HUES6 (cell line): ENCODE measurements at regions not wholly inside any gene's neighbourhood (a gene's known extent, or its start where the extent isn't known, plus 50 kb on each side); places are given as distances from the start of the nearest gene placed in this dataset.
"Not testable (repeated sequence)": the region's sequence is repeated elsewhere in the genome, so short reads cannot be mapped to it uniquely, and the experiment has no call there.

Experiments
- H3K27ac ChIP-seq: 2 replicates; pipeline ENCODE4 v1.7.0; 2013; ENCODE audit warnings: low read depth, mild to moderate bottlenecking, low read length, inconsistent platforms
- H3K27me3 ChIP-seq: 2 replicates; pipeline ENCODE4 v1.6.1; 2013; ENCODE audit warnings: low read length; ENCODE audit not compliant: control insufficient read depth, insufficient read depth
- H3K36me3 ChIP-seq: 2 replicates; pipeline ENCODE4 v1.6.1; 2013; ENCODE audit warnings: low read length; ENCODE audit not compliant: control insufficient read depth, insufficient read depth
- H3K4me1 ChIP-seq: 2 replicates; pipeline ENCODE4 v1.6.1; 2013; ENCODE audit warnings: low read length; ENCODE audit not compliant: control insufficient read depth, insufficient read depth
- H3K4me3 ChIP-seq: 2 replicates; pipeline ENCODE4 v1.5.1; 2013; ENCODE audit warnings: low read depth, low read length
- H3K9ac ChIP-seq: one replicate; pipeline ENCODE4 v1.6.1; 2013; ENCODE audit warnings: mild to moderate bottlenecking, low read length
- H3K9me3 ChIP-seq: 2 replicates; pipeline ENCODE4 v1.6.1; 2013; ENCODE audit warnings: low read depth, low read length; ENCODE audit not compliant: control insufficient read depth, insufficient read depth

DNA sequence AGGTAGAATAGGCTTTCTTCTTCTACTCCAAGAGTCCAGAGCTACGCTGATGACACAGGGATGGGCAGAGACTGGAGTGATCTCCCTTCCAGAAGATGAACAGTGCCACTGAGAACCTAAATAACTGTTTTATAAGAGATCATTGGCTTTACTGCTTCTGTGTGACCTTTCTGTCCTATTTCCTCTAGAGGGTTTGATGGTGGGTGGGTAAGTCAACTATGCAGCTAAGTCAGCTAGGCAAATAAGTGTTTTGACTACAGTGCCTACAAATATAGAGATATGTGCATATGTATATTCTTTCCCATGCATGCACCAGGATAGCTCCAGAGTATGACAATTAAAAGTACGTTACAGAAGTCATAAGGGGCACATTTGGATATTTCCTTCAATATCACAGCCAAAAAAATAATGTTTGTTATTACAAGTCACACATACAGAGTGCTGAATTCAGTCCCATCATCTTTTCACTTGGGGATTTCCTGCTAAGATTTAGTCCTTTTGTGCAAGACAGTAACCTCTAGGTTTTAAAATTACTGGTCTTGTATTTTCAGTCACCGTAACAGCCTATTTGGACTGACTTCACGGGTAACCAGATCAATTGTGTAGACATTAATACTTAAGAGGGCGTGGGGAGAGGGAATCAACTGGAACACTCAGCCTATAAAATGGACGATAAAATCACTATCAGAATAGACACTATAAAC, 412.6 kb upstream of the SOX5 start:
- 0 out of 2 replicates have a peak, but pooled peaks cover 5% of the 10 kb centered on the region for H3K4me1 ChIP-seq
- H3K27me3 ChIP-seq, result no peaks in the 10 kb centered on the region
- no peaks in the 10 kb centered on the region for H3K9me3 ChIP-seq
- no peaks in the 10 kb centered on the region for H3K36me3 ChIP-seq
- no peak overlapping the region for H3K4me3 ChIP-seq
- no peak overlapping the region for H3K9ac ChIP-seq
- H3K27ac ChIP-seq, result no peak overlapping the region

DNA sequence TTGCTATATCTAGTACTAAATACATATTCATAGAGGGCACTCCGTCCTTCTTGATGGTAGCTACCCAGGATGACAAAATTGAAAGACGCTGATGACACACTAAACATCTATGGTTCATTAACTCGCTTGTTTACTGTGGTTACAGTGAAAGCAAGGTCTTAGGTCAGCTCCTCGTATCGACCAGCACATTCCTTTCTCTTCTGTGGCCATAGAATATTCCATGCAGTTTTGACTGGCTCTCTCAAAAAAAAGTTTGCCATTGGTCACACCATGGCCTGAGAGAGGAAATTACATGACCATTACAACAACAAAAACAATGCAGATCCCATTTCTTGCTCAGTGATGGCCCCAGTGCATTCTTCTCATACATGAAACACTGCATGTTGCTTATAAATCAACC, 411.4 kb upstream of the SOX5 start:
- Histone ChIP-seq H3K9ac (no peak overlapping the region), H3K9me3 (no peaks in the 10 kb centered on the region), H3K27ac (no peak overlapping the region), H3K4me1 (0 out of 2 replicates have a peak, but pooled peaks cover 5% of the 10 kb centered on the region), H3K27me3 (no peaks in the 10 kb centered on the region), H3K36me3 (no peaks in the 10 kb centered on the region), H3K4me3 (no peak overlapping the region)

DNA sequence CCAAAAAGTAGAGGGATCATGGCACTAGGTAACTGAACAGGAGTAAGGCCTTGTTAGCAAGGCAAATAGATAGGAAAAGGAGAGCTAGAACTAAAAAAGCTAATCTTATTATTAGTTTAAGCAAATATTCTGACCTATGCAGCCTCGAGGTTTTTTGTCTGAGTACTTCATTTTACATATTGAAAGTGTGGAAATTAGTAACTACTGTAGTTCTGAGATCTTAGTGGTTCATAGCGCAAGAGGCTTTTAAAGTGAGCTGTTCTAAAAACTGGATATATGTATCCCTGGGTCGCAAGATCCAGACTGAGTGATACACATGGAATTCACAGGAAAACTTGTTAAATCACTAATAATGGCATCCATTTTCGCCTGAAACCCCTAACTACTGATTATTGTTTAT, 411.0 kb upstream of the SOX5 start:
- H3K27me3 ChIP-seq, result no peaks in the 10 kb centered on the region
- no peaks in the 10 kb centered on the region for H3K36me3 ChIP-seq
- H3K27ac ChIP-seq, result no peak overlapping the region
- no peak overlapping the region for H3K4me3 ChIP-seq
- H3K9me3 ChIP-seq, result no peaks in the 10 kb centered on the region
- no peak overlapping the region for H3K9ac ChIP-seq
- 0 out of 2 replicates have a peak, but pooled peaks cover 5% of the 10 kb centered on the region for H3K4me1 ChIP-seq

DNA sequence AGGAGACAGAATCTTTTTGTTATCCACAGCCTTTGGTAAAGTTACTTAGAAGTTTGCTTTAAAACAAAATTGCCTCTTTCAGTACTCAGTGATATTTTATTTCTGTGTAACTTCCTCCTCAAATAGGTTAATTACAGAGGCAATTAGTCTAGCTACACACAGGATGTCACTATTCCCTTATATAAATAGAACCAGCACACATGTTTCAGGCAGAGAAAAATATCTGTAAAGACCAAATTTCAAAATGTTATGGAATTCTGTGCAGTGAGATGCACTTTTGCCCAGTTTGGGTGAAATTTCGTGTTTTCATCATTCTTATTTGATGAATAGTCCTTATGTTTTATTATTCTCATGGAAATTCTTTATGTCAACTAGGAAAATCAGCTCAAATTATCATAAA, 410.6 kb upstream of the SOX5 start:
- H3K9ac ChIP-seq, result no peak overlapping the region
- 0 out of 2 replicates have a peak, but pooled peaks cover 5% of the 10 kb centered on the region for H3K4me1 ChIP-seq
- H3K27me3 ChIP-seq, result no peaks in the 10 kb centered on the region
- H3K36me3 ChIP-seq, result no peaks in the 10 kb centered on the region
- H3K9me3 ChIP-seq, result no peaks in the 10 kb centered on the region
- H3K27ac ChIP-seq, result no peak overlapping the region
- H3K4me3 ChIP-seq, result no peak overlapping the region

- H3K9ac ChIP-seq, result no peak overlapping the region
- no peaks in the 10 kb centered on the region for H3K27me3 ChIP-seq
- no peak overlapping the region for H3K27ac ChIP-seq
- no peaks in the 10 kb centered on the region for H3K9me3 ChIP-seq
- H3K4me3 ChIP-seq, result no peak overlapping the region
- 0 out of 2 replicates have a peak, but pooled peaks cover 5% of the 10 kb centered on the region for H3K4me1 ChIP-seq
- H3K36me3 ChIP-seq, result no peaks in the 10 kb centered on the region
These were observed 409.9 kb upstream of the SOX5 start for GRCh38 chr12:24359418-24359817.

GRCh38 chr12:24356240-24356804, 406.9 kb upstream of the SOX5 start:
- Histone ChIP-seq H3K9ac (no peak overlapping the region), H3K27ac (no peak overlapping the region), H3K9me3 (no peaks in the 10 kb centered on the region), H3K4me3 (no peak overlapping the region), H3K27me3 (no peaks in the 10 kb centered on the region), H3K4me1 (0 out of 2 replicates have a peak, but pooled peaks cover 5% of the 10 kb centered on the region), H3K36me3 (no peaks in the 10 kb centered on the region)

DNA sequence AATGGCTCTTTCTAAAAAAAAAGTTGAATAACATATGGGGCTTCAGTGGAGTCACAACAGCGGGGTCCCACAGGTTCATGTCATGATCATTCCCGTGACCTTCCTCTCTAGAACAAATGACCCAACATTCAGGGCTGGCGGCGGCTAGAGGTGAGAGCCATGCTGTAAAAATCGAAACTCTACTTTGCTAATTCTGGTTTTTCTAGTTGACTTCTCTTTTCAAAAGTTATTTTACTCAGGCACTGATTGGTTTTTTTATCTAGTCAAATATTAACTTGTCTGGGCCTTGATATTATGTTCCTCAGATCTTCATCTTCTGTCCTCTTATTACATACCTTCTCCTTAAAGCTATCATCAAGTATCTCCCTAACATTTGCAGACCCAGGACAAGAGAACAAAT, 402.9 kb upstream of the SOX5 start:
- no peaks in the 10 kb centered on the region for H3K27me3 ChIP-seq
- no peaks in the 10 kb centered on the region for H3K4me1 ChIP-seq
- H3K4me3 ChIP-seq, result no peak overlapping the region
- no peak overlapping the region for H3K9ac ChIP-seq
- H3K27ac ChIP-seq, result no peak overlapping the region
- H3K36me3 ChIP-seq, result no peaks in the 10 kb centered on the region
- peaks cover 6% of the 10 kb centered on the region; the same call in 1 of the 2 replicates for H3K9me3 ChIP-seq

DNA sequence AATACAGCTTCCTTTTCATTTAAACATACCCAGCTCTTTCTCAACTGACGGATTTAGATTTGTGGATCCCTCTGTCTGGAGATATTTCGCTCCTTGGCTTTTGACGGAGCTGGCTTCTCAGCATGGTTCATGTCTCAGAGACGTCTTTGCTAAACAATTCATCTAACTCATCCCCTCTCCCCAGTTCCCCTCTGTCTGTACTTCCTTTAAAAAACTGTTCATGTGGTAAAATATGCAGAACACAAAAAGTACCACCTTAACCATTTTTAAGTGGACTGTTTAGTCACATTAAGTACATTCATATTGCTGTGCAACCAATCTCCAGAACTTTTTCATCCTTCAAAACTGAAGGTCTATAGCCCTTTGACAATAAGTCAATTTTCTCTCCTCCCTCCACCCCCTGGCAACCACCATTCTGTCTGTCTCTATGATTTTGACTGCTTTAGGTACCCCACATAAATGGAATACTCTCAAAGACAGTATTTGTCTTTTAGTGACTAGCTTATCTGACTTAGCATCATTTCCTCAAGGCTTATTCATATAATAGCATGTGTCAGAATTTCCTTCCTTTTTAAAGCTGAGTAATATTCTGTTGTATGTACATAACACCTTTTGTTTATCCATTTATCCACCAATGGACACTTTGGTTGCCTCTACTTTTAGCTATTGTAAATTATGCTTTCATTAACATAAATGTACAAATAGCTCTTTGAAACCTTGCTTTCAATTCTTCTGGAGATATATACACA, 399.8 kb upstream of the SOX5 start:
- Histone ChIP-seq H3K9me3 (peaks cover 6% of the 10 kb centered on the region; the same call in 1 of the 2 replicates), H3K36me3 (no peaks in the 10 kb centered on the region), H3K27me3 (no peaks in the 10 kb centered on the region), H3K9ac (no peak overlapping the region), H3K27ac (no peak overlapping the region), H3K4me3 (no peak overlapping the region), H3K4me1 (no peaks in the 10 kb centered on the region)

DNA sequence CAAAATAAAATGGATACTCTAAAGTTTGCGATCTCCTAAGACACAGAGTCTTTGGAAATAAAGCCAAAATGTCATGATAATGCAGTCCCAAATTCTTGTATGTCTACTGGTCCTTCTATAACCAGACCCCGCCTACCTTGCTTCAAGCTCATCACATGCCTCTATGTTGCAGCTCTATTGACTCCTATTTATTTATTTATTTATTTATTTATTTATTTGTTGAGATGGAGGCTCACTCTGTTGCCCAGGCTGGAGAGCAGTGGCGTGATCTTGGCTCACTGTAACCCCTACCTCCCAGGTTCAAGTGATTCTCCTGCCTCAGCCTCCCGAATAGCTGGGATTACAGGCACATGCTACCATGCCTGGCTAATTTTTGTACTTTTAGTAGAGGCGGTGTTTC, 398.7 kb upstream of the SOX5 start:
- H3K4me3 ChIP-seq, H3K27ac ChIP-seq, H3K9me3 ChIP-seq, H3K9ac ChIP-seq, H3K4me1 ChIP-seq, H3K27me3 ChIP-seq, H3K36me3 ChIP-seq: not testable (repeated sequence)

DNA sequence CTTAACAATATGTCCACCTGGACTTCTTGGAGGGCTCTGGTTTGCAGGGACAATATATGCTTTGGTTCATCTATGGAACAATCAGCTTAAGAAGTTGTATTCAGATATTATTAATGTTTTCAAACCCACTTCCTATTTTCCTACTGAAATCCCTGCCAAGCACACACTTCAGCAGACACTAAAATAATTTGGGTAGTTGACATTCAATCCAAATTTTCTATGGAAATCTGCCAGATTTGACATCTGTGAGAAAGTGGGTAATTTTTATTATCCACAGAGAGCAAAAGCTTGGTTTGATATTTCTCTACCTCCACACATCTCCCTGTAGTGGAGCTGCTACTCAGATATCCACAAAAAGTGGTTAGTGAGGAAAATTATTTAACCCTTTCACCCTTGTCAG, 378.8 kb upstream of the SOX5 start:
- Histone ChIP-seq H3K36me3 (no peaks in the 10 kb centered on the region), H3K4me3 (no peak overlapping the region), H3K9ac (no peak overlapping the region), H3K4me1 (no peaks in the 10 kb centered on the region), H3K27me3 (no peaks in the 10 kb centered on the region), H3K27ac (no peak overlapping the region), H3K9me3 (no peaks in the 10 kb centered on the region)

GRCh38 chr12:24325331-24325730, 375.9 kb upstream of the SOX5 start:
- Histone ChIP-seq H3K27me3 (no peaks in the 10 kb centered on the region), H3K9ac (no peak overlapping the region), H3K27ac (no peak overlapping the region), H3K9me3 (no peaks in the 10 kb centered on the region), H3K4me3 (no peak overlapping the region), H3K36me3 (no peaks in the 10 kb centered on the region), H3K4me1 (no peaks in the 10 kb centered on the region)
